ENCODE measurements at regions not wholly inside any gene's neighbourhood (a gene's known extent, or its start where the extent isn't known, plus 50 kb on each side); places are given as distances from the start of the nearest gene placed in this dataset.

DNA sequence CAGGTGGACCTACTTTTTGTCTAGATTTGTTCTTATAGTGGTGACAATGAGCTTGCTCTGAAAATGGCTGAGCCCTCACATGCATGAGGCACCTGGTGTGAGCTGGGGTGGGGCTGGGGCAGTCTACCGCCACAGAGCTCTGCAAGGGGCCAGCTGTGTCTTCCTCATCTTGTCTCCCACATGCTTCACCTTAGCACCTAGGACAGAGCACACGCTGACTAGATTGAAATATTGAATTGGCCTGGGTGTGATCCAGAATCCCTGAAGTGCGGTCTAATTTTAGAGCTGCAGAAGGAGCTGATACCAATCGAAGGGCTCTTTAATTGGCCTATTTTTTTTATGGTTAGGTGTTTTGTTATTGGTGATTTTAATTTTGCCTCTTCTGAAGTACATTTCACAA is 126.1 kb upstream of the NFIB start:
- DNase-seq (ENCODE audit: low spot score), result no peak
- TF ChIP-seq, protein P1, sequence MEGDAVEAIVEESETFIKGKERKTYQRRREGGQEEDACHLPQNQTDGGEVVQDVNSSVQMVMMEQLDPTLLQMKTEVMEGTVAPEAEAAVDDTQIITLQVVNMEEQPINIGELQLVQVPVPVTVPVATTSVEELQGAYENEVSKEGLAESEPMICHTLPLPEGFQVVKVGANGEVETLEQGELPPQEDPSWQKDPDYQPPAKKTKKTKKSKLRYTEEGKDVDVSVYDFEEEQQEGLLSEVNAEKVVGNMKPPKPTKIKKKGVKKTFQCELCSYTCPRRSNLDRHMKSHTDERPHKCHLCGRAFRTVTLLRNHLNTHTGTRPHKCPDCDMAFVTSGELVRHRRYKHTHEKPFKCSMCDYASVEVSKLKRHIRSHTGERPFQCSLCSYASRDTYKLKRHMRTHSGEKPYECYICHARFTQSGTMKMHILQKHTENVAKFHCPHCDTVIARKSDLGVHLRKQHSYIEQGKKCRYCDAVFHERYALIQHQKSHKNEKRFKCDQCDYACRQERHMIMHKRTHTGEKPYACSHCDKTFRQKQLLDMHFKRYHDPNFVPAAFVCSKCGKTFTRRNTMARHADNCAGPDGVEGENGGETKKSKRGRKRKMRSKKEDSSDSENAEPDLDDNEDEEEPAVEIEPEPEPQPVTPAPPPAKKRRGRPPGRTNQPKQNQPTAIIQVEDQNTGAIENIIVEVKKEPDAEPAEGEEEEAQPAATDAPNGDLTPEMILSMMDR (IDR thresholded peaks at IDR 0.05), result no peak
- ATAC-seq (ENCODE audit: low FRiP score), result no peak

DNA sequence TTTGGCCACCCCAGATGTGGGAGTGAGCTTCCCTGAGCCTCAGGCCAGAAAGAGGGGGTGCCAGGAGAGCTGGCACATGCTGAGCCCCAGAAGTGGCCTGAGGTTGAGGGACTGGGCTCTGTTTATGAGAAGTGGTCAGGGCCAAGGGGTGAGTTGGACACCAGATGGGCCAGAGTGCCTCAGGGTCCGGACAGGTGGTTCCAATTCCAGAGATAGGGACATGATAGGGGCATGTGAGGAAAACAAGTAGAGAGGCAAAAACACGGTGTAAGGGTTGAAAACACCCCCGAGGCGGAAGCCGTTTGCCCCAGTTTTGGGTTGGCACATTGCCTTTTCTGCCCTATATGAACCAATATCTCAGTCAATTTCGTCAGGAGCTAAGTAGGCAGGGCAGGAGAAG is 125.6 kb upstream of the NFIB start:
- no peak for ATAC-seq (ENCODE audit: low FRiP score)
- TF ChIP-seq, protein P1 (IDR thresholded peaks at IDR 0.05), result no peak
- no peak for DNase-seq (ENCODE audit: low spot score)

DNA sequence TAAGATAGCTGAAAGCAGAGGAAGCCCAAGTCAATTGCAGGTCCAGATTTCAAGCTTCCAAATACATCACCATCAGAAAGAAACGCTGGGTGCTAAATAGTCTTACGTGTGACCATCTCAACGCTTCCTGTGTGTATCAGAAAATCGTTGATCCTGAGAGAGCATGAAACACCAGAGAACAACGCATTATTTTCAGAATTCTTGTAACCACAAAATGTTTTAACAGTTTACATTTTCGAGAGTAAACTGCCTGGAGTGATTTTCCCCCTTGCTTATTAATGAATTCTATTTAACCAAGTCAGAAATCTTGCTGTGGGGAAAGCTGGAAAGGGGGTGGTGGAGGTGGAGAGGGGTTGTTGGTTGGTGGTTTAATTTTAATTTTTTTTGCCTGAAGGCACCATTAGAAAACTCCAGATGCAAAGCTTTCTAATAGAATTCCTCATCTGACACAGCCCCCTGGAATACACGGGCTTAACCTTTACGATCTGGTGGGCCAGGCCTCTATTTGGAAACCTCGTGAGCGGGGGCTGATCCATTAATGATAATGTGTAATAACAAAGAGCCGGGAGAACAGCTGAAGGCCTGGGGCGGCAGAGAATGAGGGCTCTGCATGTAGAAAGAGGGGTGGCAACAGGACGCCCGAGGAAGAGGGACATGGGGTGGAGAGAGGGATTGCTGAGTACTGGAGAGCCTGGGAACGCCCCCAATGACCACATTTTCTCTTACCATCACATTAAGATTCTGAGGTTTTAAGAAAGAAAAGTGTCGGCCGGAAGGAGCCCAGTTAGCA is 124.5 kb upstream of the NFIB start:
- TF ChIP-seq, protein P1 (IDR thresholded peaks at IDR 0.05), result no peak
- ATAC-seq (ENCODE audit: low FRiP score) (no peak), DNase-seq (ENCODE audit: low spot score) (no peak)

DNA sequence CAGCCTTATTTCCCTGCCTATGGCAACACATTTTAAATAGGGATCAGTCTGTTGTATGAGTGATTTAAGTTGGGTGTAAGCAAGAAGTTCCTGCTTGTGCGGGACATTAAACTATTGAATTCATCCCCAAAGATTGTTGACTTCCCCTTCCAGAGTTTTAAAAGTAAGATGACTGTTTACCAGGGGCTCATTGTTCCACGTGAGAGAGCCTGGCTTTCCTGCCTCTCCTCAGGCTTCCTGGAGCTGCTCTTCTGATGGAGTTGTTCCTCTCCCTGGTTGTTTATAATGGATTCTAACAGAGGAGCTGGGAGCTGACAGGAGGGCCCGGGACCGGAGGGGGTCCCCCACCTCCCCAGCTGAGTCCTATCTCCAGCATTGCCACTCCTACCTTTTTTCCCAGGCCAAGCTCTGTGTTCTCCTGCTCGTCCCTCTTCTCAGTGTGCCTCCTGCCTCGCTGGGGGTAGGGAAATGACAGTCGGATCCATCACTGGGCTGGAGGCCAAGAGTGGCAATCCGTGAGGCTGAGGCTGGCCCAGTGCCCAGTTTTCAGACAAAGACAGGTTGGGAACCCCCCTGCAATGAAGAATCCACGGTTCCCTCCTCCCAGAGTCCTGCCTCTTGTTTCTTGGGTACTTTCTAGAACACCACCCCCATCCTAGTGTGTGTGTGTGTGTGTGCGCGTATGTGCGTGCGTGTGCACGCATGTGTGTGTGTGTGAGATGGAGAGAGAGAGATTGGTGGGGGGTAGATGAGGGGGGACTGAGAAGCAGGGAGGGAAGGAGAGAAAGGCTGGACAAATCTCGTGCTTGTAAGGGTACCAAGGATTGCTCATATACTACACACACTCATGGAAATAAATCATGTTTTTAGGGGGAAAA is 123.7 kb upstream of the NFIB start:
- ATAC-seq (ENCODE audit: low FRiP score) (no peak), DNase-seq (ENCODE audit: low spot score) (no peak)
- TF ChIP-seq, protein P1 (IDR thresholded peaks at IDR 0.05), result no peak

DNA sequence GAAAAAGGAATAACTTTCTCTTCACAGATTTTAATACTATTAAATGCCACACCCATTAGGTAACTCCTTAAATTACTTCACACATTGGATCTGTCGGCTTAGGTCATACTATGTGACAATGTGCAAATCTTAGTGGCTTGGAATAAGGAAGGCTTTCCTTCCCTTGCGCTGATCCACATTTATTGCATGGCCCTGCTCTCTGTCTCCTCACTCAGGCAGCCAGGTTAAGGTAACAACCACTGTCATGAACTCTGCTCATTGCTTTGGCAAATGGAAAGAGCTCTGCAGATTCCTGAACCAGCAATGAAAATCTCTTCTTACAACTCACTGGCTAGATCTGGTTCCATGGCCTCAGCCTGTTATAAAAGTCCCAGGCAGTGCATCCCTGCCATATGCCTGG is 121.9 kb upstream of the NFIB start:
- DNase-seq (ENCODE audit: low spot score) (no peak), ATAC-seq (ENCODE audit: low FRiP score) (no peak)
- TF ChIP-seq, protein P1 (IDR thresholded peaks at IDR 0.05), result no peak

DNA sequence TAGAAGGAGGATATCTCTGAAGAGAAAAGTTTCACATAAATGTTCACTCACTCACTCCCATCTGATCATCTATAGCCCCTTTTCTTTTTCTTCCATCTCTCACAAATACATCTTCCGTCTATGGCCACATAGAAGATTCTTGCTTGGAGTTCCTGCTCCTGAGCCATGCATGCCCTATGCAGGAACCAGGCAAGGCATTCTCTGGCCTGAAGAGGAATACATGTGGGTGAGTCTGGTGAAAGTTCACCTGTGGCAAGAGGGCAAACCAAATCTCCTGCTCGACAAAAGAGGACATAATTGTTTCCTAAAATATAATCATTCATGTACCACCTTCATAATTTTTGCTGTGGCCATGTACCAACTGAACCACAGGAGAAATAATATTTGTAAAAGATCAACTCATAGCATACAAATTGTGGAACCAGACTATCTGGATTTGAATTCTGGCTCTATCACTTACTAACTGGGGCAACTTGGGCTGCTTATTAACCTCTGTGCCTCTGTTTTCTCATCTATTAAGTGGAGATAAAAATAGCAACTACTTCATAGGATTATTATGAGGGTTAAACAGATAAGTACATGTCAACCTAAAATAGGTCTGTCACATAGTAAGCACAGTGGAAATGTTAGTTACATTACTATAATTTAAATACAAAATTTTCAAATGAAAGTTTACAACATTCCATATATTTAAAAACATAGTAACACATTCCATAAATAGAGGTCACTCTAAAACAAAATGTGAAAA is 121.2 kb upstream of the NFIB start:
- TF ChIP-seq, protein P1 (IDR thresholded peaks at IDR 0.05), result no peak
- DNase-seq (ENCODE audit: low spot score) (no peak), ATAC-seq (ENCODE audit: low FRiP score) (no peak)
